GM12891 (cell line): ENCODE measurements at regions not wholly inside any gene's neighbourhood (a gene's known extent, or its start where the extent isn't known, plus 50 kb on each side); places are given as distances from the start of the nearest gene placed in this dataset.
A peak's percentile ranks its signal among the peaks of the same experiment; 100 is the strongest.

ENCODE experiments used
- DNase-seq: peaks from one replicate; pipeline ENCODE4 v3.0.0; 2011; ENCODE audit warnings: low spot score; ENCODE audit not compliant: insufficient read length
- FAIRE-seq: peaks from 2 replicates; lab custom pipeline; 2011; peaks lifted over from hg19 to GRCh38; lab: Jason Lieb, UNC
- PAX5 ChIP-seq: IDR thresholded peaks from 2 replicates; pipeline ENCODE4 v1.6.1; 2011; ENCODE audit warnings: low read length, moderate library complexity, mild to moderate bottlenecking; ENCODE audit not compliant: insufficient read depth, severe bottlenecking
- POLR2A ChIP-seq: IDR thresholded peaks from 2 replicates; pipeline ENCODE4 v1.6.1; 2011; ENCODE audit warnings: low read depth, low read length, control low read depth
- POLR2AphosphoS5 ChIP-seq: IDR thresholded peaks from 2 replicates; pipeline ENCODE4 v1.6.1; 2011; ENCODE audit warnings: low read depth, low read length, control low read depth
- POU2F2 ChIP-seq: IDR thresholded peaks from 2 replicates; pipeline ENCODE4 v1.6.1; 2011; ENCODE audit warnings: low read depth, mild to moderate bottlenecking, control low read depth, low read length, moderate library complexity
- SPI1 ChIP-seq: IDR thresholded peaks from 2 replicates; pipeline ENCODE4 v1.6.1; 2011; ENCODE audit warnings: low read depth, low read length, control low read depth
- TAF1 ChIP-seq: IDR thresholded peaks from 2 replicates; pipeline ENCODE4 v1.6.1; 2011; ENCODE audit warnings: low read depth, low read length, control low read depth

GRCh38 chr3:141431411-141432378 is 55.1 kb upstream of the RASA2 start:
- TF ChIP-seq PAX5 (no peak), POLR2AphosphoS5 (no peak), TAF1 (no peak), POU2F2 (no peak), POLR2A (no peak), SPI1 (no peak)
- FAIRE-seq (no peak), DNase-seq (no peak)

- FAIRE-seq (no peak), DNase-seq (no peak)
- TF ChIP-seq TAF1 = no peak
- TF ChIP-seq SPI1 = no peak
Measured at GRCh38 chr3:141432904-141433303, 53.9 kb upstream of the RASA2 start.

- TF ChIP-seq POU2F2 (no peak), TAF1 (no peak), SPI1 (peak; percentile 83), POLR2AphosphoS5 (no peak), PAX5 (no peak), POLR2A (no peak)
- no peak for FAIRE-seq
- DNase-seq = no peak
Measured at GRCh38 chr3:141434255-141434654, 52.6 kb upstream of the RASA2 start.

GRCh38 chr3:141436180-141436579 is 50.6 kb upstream of the RASA2 start:
- TF ChIP-seq POLR2AphosphoS5 (no peak), POU2F2 (no peak), PAX5 (no peak), POLR2A (no peak), SPI1 (no peak), TAF1 (no peak)
- DNase-seq = no peak
- no peak for FAIRE-seq
